DMS53 (cell line): ENCODE measurements at regions not wholly inside any gene's neighbourhood (a gene's known extent, or its start where the extent isn't known, plus 50 kb on each side); places are given as distances from the start of the nearest gene placed in this dataset.
"Not testable (repeated sequence)": the region's sequence is repeated elsewhere in the genome, so short reads cannot be mapped to it uniquely, and the experiment has no call there.

Experiments used
- DNase-seq: peaks from one replicate; lab custom pipeline; 2025; lab: John Stamatoyannopoulos, UW

DNA sequence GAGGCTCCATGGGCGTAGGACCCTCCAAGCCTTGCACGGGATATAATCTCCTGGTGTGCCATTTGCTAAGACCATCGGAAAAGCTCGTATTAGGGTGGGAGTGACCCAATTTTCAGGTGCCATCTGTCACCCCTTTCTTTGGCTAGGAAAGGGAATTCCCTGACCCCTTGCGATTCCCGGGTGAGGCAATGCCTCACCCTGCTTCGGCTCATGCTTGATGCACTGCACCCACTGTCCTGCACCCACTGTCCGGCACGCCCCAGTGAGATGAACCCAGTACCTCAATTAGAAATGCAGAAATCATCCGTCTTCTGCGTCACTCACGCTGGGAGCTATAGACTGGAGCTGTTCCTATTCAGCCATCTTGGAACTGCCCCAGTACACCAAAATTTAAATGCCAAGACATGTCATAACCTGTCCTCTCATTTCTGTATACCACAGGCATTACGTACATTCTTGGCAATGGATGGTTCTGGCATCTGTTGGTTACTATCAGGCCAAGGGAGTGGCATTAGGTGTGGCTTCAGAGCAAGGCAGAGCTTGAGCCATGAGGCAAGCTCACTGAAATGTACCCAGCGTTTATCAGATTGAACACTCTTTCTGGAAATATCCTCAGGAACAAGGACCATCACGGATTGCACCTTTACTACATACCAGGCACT lies 95.4 kb upstream of the GALNT18 start:
- no peak for DNase-seq

DNA sequence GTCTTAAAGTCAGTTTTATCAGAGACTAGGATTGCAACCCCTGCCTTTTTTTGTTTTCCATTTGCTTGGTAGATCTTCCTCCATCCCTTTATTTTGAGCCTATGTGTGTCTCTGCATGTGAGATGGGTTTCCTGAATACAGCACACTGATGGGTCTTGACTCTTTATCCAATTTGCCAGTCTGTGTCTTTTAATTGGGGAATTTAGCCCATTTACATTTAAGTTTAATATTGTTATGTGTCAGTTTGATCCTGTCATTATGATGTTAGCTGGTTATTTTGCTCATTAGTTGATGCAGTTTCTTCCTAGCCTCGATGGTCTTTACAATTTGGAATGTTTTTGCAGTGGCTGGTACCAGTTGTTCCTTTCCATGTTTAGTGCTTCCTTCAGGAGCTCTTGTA lies 93.3 kb upstream of the GALNT18 start:
- DNase-seq, result not testable (repeated sequence)

DNA sequence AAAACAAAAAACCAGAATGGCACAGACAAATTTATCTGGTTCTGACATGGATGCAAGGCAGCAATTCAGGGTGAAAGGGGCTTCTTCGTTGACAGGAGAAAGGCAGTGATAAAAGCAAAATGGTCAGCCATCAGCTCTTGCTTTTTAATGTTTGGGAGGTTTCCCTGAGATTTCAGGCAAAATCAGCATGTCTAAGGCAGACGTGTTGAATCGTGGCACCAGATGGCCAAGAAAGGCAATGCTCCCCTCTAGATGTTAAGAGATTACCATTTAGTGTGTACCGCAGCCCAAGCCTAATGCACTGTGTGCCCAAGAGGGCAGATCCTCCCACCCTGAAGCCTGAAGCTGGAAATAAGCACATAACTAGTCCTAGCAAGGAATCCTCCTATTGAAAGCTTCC lies 88.8 kb upstream of the GALNT18 start:
- no peak for DNase-seq

DNA sequence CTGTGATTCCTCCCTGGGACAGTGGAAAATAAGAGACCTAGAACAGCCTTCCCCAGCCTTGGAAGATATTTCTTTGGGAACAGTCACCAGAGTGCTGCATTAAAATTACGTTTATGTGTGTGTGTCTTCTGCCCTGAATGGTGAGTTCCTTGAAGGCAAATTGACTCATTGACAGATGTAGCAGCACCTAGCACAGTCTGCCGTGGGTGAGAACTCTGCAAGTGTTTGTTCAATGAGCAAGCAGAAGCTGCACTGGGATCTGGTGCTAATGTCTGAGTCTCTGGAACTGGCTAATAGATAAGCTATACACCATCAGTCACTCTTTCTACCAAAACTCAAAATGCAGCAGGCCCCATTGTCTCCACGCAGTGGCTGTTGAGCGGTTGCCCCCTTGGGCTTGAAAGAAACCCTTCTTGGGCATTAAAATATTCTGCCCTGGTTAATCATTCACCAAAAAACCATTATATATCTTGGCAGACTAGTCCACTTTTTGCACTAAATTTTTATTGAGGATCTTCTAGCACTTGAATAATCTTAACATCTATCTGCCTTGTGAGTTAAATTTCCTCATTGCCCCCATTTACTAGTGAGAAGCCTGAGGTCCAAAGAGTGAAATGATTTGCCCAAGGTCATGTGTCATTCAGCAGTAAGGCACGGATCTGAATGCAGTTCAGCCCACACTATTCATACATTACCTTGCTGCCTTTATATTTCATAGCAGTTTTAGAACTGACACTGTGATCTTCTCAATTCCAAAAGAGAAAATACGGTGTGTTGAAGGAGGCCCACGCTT lies 87.8 kb upstream of the GALNT18 start:
- peak; percentile 74 for DNase-seq

- no peak for DNase-seq
Measured at GRCh38 chr11:11708256-11708655, 86.5 kb upstream of the GALNT18 start.

DNA sequence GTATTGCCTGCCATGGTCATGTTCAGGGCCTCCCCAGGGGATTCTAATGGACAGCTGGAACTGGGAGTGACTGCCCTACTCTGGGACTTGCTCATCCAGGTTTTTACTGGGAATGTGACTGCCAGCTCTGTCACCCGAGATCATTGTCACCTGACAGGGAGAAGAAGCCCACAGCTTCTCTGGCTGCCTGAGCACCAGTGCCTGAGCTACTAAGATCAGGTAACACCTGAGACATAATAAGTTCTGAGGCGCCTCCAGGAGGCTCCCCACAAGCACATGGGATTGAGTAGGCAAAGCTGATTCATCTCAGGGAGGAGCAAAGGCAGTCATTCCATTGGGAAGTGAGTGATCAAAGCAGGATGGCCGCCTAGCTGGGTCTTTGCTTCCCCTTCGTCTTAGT lies 84.2 kb upstream of the GALNT18 start:
- DNase-seq, result no peak

- DNase-seq, result no peak
Measured at GRCh38 chr11:11703885-11704284, 82.1 kb upstream of the GALNT18 start.

- no peak for DNase-seq
Measured at GRCh38 chr11:11701070-11701469, 79.3 kb upstream of the GALNT18 start.

DNA sequence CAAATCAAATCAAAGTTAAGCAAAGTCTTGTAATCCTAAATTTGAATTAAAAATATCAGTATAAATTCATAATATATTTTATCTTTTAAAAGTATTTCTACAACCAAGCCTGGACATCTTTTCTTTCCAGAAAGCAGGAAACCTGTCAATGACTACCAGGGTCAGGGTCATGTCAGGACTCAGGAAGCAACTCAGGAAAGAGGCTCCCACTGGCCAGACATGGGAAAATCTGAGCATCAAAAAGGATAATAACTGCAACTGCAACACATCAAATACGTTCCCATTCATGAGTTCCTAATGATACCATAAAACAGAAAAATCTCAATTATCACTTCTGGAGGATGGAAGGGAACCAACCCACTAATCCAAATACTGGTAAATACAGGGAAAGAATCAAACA lies 76.0 kb upstream of the GALNT18 start:
- no peak for DNase-seq

DNA sequence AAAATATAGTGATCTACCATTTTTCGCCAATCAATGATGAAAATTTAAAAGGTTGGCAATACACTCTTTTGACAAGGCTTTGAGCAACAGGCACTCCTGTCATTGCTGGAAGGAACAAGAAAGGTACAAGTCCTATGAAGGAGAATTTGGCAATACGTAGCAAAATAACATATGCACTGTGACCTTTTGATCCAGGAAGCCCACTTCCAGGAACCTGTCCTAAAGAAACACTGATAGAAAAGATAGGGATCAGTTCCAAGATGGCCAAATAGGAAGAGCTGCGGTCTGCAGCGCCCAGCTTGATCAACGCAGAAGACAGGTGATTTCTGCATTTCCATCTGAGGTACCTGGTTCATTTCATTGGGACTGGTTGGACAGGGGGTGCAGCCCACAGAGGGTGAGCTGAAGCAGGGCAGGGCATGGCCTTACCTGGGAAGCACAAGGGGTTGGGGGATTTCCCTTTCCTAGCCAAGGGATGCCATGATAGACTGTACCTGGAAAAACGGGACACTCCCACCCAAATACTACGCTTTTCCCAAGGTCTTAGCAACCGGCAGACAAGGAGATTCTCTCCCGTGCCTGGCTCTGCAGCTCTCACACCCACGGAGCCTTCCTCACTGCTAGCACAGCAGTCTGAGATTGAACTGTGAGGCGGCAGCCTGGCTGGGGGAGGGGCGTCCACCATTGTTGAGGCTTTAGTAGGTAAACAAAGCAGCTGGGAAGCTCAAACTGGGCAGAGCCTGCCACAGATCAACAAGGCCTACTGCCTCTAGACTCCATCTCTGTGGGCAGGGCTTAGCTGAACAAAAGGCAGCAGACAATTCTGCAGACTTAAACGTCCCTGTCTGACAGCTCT lies 69.7 kb upstream of the GALNT18 start:
- DNase-seq, result peak; percentile 94

DNA sequence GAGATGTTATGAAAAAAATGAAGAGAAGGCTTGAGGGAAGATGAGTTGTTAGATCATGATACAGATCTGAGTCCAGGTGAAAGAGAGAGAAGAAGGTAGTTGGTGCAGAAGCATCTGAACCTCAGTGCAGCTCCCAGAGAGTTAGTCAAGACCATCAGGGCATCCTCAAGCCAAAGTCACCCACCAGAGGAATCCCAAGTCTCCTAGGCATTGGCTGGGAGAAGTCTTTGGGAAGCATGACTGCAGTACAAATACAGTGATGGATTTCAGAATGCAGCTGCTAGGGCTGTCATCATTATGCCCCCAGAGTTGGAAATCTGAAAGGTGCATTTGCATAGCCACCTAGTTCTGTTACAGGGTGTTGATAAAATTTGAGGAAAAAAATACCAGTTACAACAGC lies 59.7 kb upstream of the GALNT18 start:
- no peak for DNase-seq

- DNase-seq, result no peak
Measured at GRCh38 chr11:11677672-11678356, 56.0 kb upstream of the GALNT18 start.

DNA sequence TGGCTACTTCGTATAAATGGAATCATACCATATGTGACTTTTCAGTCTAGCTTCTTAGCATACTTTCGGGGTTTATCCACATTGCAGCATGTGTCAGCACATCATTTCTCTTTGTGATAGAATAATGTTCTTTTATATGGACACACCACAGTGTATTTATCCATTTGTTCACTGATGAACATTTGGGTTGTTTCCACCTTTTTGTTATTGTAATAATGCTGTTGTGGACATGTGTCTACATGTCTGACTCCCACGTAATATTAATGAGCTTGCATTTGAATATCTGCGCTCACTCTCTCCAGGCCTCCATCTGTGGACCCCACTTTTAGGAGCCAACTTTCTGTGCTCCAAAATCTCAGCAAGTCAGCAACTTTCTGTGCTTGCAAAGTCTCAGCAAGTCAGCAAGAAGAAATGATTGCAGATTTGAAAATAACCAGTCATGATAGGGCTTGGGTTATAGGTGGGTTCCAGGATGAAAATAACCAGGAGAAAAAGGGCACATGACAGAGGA lies 53.9 kb upstream of the GALNT18 start:
- DNase-seq, result no peak

- no peak for DNase-seq
Measured at GRCh38 chr11:11672789-11673188, 51.0 kb upstream of the GALNT18 start.

DNA sequence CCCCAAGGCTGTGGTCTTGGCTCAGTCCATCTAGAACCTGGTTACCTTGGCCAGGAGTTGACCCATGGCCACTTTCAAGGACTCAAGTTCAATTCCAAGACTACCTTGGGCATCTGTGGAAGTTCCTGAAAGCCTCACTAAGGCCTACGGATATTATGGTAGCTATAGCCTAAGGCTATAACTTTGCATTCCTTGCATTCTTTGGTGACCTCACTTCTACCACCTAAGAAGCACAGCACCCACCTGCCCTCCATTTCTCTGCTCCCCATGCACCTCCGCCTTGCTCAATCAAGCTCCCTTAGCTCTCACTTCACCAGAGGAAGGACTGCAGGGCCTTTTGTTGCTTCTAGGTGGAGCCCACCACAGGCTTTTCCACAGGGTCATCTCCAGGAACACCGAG lies 50.3 kb upstream of the GALNT18 start:
- DNase-seq, result no peak
